ENCODE measurements at regions not wholly inside any gene's neighbourhood (a gene's known extent, or its start where the extent isn't known, plus 50 kb on each side); places are given as distances from the start of the nearest gene placed in this dataset.
"Not testable (repeated sequence)": the region's sequence is repeated elsewhere in the genome, so short reads cannot be mapped to it uniquely, and the experiment has no call there.

DNA sequence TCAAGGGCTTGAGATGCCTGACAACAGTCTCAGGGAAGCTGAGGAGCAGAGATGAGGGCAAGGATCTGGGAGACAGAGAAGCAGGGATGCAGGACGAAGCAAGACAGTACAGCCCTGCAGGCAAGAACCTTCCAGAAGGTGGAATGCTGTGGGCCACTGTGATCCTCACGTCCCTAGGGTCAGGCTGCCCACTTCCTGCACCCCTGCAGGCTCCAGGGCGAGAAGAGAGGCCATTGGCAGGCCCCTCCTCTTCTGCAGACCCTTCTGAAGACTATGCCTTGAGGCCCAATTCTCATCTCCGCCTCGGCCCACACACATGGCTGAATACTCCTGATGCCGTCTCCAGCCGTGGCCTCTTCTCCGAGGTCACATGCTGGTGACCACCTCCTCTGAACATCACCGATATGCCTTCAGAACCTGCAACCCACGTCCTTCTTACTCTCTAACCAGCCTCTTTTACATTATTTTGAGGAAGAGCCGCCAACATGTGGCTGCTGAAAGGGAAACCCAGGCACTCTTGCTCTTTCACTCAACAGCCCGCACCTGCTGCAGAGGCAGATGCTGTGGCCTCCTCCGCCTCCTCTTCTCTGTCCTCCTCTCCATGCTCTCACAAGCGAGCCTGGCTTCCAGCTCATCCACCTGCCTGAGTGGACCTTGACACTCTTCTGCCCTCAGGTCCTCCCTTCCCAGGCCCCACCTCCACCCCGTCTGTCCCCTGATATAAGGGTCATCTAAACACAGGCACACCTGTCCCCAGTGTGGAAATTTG lies 181.5 kb downstream of the IRX2 start:
- DNase-seq (ENCODE audit: low spot score): no peak

DNA sequence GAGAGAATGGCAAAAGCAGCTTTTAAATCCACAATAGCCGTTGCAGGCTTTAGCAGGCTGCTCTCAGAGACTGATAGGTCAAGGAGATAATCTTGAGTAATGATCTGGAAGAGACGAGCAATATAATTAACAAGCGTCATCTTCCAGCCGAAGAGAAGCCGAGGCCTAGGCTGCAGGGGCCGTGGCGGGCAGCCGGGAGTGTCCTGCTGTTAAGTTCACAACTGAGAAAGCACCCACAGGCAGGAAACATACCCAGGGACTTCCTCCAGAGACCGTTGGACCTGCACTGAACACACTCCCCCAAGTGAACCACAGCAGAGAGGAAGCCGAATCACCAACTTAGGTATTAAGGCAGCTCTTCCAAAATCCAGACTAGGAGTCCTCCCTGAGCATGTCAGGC lies 182.3 kb downstream of the IRX2 start:
- no peak for DNase-seq (ENCODE audit: low spot score)

DNA sequence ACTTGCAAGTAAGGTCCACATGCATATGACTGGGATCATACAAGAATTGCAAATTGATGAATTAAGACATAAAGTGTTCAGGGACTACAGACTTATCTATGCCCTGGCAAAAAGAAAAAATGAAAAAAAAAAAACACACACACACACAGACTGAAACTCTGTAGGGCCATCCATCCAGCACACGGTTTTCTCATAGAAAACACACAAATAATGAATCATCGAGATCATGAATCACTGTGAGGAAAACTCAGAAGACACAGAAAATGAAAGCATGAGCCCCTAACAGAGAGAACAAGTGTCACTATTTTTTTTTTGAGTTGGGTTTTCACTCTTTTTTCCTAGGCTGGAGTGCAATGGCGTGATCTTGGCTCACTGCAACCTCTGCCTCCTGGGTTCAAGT lies 185.2 kb downstream of the IRX2 start:
- no peak for DNase-seq (ENCODE audit: low spot score)

DNA sequence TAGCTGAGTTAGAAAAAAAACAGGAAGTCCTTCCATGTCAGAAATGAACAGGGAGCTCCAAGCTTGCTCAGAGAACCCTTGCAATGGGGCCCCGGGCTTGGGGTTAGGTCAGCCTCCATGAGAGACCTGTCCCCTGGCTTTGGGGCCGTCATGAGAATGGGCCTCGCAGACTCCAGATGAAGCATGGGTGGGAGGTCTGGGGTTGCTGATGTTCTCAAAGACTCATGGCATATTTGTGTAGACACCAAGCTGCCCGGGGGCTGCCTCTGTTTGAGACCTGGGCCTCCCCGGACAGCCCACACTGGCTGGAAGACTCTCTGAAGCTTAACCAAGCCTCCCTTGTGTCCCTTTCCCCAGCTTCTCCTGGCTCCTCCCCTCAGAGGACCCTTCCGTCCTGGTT lies 186.3 kb downstream of the IRX2 start:
- no peak for DNase-seq (ENCODE audit: low spot score)

DNA sequence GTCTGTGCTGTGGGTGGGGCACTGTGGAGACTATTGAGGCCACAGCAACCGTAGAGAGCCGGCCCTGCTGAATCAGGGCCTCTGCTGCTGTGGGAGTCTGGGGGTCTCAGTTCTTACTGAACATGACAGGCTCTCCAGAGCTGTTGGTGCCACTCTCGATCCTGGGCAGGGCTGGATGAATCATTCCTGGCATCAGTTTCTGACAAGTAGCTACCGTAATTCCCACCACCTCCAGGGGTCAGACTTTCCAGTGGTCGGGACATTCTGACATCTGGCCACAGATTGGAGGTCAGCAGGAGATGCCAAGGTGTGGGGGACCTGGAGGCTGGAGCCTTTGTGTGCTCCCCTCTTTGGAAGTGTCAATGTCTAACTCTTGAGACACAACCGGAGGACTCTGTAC lies 188.4 kb downstream of the IRX2 start:
- DNase-seq (ENCODE audit: low spot score): no peak

DNA sequence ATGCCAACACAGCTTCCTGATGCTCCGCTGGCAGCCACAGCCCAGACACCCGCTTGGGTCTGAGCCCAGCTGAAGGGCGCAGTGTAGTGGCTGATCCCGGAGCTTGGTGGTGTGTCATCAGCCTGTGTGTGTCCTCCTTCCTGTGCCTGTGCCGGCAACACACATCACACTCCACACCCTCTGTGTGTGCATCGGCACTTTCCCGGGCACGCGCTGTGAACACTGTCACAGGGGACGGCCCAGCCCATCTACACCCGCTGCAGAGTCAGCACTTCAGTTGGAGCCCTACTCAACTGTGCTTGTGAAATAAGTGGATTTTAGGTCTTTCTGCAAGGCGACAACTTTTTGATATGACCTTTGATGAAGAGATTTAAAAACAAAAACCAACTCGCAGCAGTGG lies 189.4 kb downstream of the IRX2 start:
- no peak for DNase-seq (ENCODE audit: low spot score)

DNA sequence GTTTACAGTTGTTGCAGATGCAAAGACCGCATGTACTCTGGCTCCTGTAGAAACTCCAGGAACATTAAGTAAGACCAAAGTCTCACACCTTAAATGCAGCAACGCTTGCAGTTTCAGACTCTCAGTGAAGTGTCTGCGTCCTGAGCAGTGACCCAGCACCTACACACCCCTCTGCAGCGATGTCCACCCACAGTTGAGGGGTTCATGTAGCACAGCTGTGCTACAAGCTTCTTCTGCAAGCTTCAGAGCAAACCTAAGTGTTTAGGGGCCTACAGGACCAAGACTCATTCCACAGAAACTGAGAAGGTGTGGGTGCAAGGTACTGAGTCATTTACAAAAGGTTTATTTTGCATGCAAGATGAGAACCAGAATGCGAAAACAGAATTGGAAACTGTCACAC lies 191.0 kb downstream of the IRX2 start:
- no peak for DNase-seq (ENCODE audit: low spot score)

DNA sequence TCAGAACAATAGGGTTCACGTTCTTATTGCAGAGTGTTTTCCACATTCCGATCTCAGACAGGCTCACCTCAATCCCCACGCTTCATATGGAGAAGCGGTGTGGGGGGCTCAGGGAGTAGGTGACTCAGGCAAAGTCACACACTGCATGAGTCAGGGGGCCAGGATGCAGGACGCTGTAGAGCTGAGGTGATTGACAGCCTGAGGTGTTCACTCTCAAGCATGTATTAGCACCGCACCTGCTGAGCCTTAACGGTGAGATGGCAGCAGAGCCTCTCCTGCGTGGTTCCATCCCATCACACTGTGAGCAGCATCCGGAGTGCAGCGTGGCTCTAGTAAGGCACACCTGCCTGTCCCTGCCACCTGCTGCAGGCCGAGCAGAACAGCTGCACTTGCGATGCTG lies 194.0 kb downstream of the IRX2 start:
- no peak for DNase-seq (ENCODE audit: low spot score)

DNA sequence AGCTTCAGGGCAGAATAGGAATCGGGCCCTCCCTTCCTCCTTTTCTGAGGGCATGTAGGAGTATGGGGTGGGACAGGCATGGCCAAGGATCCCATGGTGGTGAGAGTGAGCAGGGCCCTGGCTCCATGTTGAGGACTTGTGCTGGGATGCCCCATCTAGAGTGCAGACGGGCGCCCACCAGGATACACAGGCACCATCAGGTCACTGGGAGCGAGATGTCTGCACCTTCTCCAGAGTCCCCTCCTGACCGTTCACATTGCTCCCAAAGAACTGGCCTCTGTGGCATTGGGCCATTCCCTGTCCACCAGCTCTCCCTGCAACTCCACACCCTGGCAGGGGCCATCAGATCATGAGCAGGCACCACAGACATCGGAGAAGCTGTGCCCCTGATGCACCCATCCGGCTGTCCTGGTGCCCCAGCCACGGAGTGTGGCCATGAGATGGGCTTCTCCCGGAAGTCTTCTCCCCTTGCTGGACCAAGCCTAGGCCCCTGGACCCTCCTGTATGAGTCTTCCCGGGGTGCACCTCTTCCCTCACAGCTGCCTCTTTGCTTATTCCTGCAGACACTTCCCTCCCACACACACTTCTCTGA lies 195.0 kb downstream of the IRX2 start:
- DNase-seq (ENCODE audit: low spot score): no peak

DNA sequence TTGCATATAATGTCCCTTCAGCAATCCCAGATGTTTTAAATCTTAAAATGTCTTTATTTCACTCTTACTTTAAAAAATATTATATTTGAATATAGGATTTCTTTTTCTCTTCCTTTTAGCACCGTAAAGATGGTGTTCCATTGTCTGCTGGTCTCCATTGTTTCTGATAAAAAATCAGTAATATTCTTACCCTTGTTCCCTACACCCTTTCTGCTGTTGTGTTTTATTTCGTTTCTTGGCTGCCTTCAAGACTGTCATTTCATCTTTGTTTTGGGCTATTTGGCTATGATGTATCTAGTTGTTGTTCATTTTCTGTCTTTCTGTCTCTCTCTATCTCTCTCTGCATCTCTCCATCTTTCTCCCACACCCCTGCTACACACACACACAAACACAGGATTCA lies 197.9 kb downstream of the IRX2 start:
- no peak for DNase-seq (ENCODE audit: low spot score)

DNA sequence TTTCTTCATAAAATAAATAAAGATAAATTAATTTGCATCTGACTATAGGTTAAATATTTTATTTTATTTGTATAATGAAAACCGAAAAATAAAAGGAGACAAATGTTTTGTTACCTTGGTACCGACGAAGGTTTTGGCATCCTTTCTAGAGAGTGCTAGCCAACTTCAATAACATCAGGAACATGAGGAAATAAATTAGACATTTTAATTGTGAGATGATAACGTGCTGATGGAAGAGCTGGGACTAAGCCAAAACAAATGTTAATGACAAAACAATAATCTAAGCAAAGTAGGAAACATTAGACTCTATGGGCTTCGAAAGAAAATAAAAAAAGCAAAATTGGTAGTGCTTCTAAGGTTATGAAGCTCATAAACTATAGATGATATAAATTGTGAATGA lies 201.0 kb downstream of the IRX2 start:
- no peak for DNase-seq (ENCODE audit: low spot score)

DNA sequence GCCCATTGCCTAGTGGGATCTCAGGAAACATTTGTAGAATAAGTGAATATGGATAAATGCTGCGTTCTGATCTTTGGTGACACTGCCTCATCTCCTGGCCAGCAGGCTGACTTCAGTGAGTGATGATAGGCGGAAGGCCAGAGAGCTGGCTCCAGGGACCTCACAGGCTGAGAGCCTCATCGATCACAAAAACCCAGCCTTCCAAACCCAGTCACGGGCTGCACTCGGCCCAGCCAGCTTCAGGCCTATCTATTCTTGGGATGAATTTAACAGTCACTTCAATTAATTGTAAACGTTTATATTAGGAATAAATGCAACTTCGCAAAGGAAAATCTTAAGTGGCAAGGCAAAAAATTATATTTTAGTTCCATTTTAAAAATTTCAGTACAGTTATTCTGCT lies 201.6 kb downstream of the IRX2 start:
- DNase-seq (ENCODE audit: low spot score): no peak

DNA sequence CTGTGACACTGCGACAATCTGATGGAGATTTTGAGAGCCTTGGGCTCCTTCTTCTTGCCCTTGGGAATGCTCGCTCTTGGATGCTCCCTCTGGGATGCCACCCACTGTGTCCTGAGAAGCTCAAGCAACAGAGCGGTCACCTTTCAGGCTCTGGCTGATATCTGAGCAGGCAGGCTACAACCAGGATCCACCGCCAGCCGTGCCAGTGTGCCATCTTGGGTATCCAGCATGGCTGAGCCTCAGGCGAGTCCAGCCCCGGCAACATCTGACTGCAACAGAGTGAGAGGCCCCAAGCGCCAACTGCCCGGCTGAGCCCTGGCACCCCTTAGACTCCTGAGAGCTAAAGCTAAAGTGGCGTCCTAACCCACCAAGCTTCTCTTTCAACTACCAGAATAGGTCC lies 202.1 kb downstream of the IRX2 start:
- no peak for DNase-seq (ENCODE audit: low spot score)

DNA sequence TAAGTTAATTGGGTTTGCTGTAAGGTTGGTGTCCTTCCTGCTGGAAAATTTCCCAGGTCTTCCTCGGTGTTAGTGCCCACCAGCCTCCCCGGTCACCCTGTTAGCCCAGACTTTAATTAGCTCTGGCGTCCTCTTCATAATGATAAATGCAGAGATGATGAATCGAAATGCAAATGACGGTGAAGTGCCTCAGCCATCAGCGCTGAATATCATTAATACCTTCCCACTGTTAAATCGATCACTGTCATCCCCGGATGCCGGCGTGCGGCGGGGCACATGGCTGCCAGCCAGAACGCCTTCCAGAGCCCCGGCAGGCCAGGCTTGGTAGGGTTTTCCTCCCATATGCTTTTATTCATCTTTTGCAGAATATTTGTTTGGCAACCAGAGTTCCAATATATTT lies 204.5 kb downstream of the IRX2 start:
- DNase-seq (ENCODE audit: low spot score): no peak

DNA sequence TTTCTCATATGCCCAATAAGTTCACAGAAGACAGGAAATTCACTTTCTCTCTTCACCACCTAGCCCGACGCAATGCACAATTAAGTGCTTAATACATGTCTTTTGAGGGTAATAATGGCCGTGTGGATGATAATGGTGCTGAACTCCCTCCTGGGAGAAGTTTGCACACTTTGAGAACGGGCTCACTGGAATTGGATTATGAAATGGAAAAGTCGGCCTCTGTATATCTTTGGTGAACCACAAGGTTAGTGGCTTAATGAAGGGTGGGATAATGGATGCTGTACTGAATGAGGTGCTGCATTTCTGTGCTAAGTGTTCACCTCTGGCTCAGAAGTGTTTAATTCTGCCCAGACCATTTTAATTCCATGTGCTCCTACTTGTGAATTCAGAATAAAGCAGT lies 207.5 kb downstream of the IRX2 start:
- no peak for DNase-seq (ENCODE audit: low spot score)

DNA sequence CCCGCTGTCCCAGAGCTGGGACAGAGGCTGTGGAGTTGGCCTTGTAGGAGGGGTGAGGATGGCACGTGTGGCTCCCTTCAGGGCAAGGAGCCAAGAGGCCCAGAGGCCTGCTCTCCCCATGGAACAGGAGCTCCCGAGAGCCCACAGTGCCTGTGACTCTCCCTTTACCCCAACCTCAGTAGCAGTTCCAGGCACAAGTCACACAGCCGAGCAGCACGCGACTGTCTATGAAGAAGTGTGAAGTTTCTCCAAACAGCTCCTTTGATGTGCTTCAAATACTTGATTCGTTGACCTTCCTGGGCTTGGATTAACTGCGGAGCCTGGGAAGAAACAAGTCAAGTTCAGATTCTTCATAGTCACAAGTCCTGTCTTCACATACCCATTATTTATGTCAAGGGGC lies 208.7 kb downstream of the IRX2 start:
- DNase-seq (ENCODE audit: low spot score): no peak

DNA sequence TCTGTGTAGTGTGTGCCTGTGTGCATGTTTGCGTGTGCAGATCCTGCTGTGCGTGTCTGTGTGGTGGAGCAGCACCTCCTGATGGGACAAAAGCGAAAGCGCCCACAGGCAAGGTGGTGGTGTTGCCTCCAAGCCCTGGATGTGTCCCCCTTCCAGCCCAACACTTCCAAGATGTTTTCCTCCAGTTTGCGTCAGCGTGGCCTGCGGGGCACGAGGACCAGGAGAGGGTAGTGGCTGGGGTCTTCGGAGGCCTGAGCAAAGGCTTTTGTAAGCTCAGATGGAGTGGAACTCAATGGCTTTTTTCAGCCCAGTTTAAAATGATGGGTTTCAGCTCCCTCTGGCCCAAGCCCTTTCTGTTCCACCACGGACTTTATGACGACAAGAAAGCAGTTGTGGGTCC lies 209.5 kb downstream of the IRX2 start:
- DNase-seq (ENCODE audit: low spot score): no peak

DNA sequence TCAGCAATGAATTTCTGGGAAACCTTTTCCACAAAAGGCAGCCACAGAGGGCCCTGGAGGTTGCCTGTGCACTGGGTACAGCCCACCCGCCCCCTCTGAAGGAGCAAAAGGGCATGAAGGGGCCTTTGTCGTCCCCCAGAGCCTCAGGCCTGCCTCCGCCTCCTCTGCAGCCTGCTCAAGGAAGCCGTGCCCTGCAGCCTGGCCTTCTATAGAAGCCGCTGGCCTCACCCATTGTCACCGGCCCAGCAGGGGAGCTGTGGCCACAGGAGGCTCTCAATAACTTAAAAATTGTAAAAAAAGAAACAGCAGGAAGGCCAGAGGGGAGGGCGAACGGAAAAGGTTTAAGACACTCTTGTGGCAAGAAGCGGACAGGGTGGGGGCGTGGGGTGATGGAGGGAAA lies 213.3 kb downstream of the IRX2 start:
- no peak for DNase-seq (ENCODE audit: low spot score)

DNA sequence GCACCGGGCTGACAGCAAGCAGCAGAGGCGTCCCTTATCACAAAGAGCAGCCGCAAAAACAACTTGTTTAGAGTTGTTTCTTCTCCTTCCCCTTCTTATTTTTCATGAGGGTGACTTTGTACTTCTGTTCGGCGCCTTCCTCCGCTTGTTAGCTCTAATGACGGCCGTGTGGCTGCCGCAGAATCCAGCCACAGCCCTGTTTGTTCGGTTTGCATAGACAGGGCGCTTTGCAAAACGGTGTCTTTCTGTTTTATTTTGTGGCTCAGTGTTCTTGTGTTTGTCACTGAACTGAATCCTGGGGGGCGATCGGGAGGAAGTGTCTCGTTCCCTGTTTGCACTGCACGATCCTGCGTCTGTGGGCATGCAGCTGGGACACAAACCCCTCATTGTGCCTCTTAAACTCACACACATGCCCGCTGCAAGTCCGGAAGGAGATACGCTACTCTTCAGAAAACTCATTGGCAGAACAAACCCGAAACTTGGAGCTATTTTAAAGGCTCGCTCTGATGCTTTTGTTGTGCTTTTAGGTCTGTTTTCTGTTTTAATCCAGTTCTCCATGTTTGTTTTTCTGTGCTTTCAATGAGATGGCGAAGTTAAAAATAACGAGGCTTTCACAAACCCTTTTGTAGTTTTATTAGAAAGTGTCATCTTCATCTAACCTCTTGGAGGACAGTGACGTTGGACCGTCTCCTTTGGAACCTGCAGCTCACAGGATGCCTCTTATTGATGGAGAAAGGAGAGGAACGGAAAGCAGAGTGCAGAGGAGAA lies 213.9 kb downstream of the IRX2 start:
- DNase-seq (ENCODE audit: low spot score): no peak

DNA sequence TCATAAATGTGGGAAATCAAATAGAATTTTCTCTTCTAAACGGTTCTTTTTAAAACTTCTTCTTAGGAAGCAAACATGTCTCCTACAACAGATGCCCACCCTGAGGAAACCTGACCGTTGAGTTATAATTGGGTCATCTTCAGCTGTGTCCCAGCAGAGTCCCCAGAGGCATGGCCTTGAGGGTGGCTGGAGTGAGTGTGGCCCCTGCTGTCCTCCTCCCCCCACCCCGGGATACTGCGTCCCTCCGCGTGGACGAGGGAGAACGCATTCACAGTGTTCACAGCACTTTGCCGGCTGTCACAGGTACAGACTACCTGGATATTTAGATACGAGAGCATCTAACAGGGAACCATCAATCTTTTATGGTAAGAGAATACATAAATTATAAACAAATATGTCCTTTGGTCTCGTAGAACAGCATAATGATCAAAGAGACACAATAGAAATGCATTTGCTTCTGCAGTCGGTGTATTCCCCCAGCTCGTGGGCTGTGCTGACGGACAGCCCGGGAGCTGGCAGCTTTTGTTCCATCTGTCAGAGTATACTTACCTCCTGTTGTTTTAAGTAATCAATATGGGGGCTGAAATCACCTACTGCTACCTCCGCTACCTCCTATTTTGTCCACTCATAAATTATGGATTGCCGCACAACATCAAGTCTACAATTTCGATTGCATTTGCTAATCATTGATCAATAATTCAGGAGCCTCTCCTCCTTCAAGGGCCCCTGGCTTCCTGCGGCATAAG lies 214.7 kb downstream of the IRX2 start:
- no peak for DNase-seq (ENCODE audit: low spot score)

DNA sequence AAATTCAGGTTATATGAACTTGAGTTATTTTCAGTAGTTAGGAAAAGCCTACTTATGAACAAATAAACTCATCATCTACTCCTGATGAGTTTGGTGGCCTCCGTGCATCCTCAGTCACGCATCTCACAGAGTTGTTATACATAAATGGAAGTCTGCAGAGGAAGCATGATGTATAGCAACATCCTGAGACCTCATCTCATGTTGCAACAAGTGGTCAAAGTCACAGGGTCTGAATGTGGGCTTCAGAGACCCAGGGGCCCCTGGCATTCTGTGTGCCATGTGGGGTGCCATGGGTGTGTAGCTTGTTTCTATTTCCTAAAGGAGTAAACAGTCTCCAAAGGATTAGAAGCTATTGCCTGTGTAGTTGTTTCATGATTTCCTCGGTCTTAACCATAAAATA lies 216.5 kb downstream of the IRX2 start:
- DNase-seq (ENCODE audit: low spot score): no peak

DNA sequence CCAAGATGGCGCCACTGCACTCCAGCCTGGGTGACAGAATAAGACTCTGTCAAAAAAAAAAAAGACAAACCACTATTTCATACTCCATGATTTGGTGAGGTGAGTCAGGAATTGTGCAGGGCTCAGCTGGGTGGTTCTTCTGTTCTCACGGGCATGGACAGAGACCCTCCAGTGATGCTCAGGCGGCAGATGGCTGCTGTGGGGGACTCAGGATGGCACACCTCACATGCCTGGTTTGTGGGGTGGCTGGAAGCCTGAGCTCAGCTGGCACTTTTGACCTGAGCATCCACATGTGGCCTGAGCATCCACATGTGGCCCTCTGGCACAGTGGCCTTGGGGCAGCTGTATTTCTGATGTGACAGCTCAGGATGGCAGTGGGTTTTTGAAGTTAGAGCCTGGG lies 217.2 kb downstream of the IRX2 start:
- no peak for DNase-seq (ENCODE audit: low spot score)

DNA sequence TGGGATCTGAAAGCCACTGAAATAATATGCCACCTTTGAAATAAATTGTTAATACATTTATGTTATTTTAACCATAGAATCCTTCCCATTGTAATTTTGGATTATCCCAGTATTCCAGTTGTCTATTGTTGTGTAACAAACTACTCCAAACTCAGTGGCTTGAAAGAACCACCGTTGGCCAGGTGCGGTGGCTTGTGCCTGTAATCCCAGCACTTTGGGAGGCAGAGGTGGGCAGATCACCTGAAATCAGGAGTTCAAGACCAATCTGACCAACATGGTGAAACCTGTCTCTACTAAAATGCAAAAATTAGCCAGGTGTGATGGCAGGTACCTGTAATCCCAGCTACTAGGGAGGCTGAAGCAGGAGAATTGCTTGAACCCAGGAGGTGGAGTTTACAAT lies 217.6 kb downstream of the IRX2 start:
- DNase-seq (ENCODE audit: low spot score): not testable (repeated sequence)

All from ureter (tissue), 1 donor.